SK-MEL-5 (cell line): ENCODE measurements at regions not wholly inside any gene's neighbourhood (a gene's known extent, or its start where the extent isn't known, plus 50 kb on each side); places are given as distances from the start of the nearest gene placed in this dataset.
"Not testable (repeated sequence)": the region's sequence is repeated elsewhere in the genome, so short reads cannot be mapped to it uniquely, and the experiment has no call there.

Experiments used
- DNase-seq: peaks from one replicate; pipeline ENCODE4 v3.0.0-alpha.2; 2016; ENCODE audit warnings: low read depth, low spot score
- in situ Hi-C: cut with HindIII; loops from 2 replicates; pipeline ENCODE4 v1.10.0; 2016; ENCODE audit warnings: low sequenced_read_pairs, high pct_unique_total_duplicates, low pct_unique_long_range_greater_than_20kb

DNA sequence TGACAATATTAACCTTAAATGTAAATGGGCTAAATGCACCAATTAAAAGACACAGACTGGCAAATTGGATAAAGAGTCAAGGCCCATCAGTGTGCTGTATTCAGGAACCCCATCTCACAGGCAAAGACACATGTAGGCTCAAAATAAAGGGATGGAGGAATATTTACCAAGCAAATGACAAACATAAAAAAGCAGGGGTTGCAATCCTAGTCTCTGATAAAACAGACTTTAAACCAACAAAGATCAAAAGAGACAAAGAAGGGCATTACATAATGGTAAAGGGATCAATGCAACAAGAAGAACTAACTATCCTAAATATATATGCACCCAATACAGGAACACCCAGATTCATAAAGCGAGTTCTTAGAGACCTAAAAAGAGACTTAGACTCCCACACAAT is 159.9 kb upstream of the ZNF648 start:
- in situ Hi-C loops, DNase-seq: not testable (repeated sequence)

DNA sequence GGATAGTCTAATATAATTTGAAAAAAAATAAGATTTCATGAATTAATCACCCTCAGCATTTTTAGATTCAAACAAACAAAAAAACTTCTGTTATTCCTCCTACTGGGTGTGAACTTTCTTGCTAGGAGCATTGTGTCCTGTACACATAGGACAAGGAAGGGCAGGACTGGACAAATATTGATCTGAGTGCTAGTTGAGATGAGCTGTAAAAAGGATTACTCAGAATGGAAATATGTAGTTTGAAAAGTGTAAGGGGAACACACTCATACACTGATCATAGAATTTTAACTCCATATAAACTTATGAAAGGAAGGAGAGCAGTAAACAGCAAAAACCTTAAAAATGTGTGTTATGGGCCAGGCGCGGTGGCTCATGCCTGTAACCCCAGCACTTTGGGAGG is 156.5 kb upstream of the ZNF648 start:
- no peak for DNase-seq
- in situ Hi-C loops: no loop called here

DNA sequence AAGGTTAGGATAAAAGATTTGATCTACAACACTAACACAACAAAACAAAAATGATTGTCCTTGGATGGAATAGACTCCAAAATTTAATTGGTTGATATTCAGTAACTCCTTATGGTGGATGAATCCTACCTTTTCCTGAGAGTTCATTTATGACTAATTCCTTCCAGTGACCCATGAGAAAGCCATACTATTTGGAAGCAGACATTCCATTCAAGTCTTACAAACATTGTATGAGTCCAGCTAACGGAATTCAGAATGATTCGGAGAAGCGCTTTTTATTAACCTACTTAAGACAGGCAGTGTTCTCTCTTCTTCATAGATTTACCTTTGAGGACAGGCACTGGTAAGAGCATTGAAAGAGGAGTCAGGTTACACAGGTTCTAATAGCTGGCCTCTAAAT is 155.6 kb upstream of the ZNF648 start:
- DNase-seq: no peak
- in situ Hi-C loops: no loop called here

DNA sequence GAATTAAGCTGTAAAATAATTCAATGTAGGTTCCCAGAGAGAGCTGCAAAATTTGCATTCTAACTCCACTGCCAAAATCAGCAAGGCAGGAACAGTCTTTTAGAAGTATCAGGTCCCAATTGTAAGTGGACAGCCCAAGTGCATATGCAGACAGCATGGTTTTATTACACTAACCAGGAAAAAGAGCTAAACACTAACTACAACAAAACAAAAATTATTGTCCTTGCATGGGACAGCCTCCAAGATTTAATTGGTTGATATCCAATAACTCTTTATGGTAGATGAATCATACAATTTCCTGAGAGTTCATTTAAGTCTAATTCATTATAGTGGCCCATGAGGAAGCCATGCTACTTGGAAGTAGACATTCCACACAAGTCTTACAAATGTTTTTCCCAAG is 154.3 kb upstream of the ZNF648 start:
- no peak for DNase-seq
- in situ Hi-C loops: no loop called here

DNA sequence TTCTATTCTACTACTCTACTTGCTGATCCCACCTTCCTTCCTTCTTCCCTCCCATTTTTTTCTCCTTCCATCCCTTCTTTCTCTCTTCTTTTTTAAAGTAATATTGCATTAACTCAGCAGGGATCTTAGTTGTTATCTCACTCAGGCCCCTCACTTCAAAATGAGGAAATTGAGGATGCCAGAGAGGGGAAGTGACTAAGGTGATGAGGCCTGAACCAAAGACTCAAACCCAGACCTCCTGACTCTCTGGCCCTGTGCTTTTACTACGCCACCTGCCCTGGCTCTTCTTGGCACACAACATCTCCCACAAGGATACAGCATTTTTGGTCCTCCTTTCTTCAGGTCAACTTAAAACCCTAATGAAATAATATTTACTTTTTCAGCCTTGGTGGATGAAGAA is 151.7 kb upstream of the ZNF648 start:
- in situ Hi-C loops: no loop called here
- DNase-seq: no peak

DNA sequence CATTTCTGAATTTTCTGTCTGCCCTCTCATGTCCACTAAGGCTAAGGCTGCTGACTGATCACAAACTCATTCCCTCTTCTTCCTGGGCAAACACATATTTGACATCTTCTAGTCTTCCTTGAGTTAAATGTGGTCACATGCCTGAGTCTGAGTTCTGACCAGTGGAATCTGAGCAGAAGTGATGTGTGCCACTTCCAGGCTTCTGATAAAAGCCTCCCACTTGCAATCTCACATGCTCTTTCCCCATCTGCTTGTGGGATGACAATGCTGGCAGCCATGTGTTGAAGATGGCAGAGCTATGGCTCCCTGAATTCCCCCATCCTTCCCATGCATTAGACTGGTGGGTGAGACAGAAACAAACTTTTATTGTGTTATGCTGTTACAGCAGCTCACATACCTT is 149.9 kb upstream of the ZNF648 start:
- in situ Hi-C loops: no loop called here
- no peak for DNase-seq

DNA sequence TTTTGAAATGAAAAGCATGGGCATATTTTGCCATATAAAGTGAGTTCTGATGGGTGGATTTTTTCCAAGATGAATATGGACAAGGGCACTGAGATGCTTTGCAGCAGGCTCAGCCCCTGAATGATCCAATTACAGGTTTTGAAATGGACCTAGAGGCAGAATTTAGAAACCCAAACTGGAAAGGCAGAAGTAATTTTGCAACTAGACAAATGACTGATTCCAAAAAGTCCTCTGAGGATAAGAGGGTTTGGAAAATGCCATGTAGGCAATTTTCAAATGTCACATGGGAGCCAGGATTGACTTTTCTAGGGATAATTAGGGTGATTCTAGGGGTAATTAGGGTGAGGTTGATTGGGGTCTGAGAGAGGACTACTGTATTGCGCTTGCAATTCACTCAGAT is 148.9 kb upstream of the ZNF648 start:
- in situ Hi-C loops: no loop called here
- DNase-seq: no peak

DNA sequence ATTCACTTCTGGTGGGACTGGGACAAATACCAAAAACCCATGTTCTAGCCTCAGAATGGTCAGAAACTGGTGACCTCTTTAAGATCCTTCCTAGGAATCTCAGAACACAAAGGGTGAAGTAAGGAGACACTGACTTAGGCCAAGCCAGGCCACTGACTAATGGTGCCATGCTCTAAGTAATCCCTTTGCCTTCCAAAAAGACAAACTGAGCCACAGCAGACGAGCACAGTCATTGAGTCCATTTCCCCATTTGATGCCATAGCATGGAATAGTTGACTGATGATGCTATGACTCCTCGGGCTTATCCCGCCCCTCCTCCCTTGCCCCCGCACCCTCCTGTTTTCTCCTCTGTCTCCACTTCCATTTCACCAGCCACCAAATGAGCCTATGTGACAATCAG is 145.8 kb upstream of the ZNF648 start:
- DNase-seq: no peak
- in situ Hi-C loops: no loop called here

DNA sequence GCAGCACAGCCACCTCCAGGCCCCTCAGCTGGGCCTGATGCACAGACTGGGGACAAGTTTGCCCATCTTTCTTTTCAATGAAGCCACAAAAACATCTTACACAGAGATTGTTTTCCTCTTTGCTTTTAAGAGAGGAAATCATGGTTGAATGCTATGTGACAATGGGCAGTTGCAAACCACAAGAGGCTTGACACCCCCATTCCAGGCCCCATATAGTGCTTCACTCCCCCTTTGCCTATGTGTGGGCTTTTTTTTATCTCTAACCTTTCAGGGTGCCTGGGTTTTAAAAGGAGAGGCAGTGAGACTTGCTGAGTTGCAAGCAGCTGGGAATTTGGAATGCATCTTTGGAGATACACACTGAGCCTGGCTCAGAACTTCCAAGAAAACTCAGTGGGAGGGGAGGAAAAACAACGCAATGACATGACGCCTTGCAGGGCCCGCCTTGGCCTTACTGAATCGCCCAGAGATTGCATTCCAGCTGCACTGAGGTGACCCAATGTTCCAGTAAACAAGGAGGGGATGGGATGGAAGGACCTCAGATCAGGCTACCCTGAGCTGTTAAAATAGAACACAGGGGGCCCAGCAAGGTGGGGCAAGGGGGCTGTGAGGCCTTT is 145.2 kb upstream of the ZNF648 start:
- in situ Hi-C loops: no loop called here
- no peak for DNase-seq

DNA sequence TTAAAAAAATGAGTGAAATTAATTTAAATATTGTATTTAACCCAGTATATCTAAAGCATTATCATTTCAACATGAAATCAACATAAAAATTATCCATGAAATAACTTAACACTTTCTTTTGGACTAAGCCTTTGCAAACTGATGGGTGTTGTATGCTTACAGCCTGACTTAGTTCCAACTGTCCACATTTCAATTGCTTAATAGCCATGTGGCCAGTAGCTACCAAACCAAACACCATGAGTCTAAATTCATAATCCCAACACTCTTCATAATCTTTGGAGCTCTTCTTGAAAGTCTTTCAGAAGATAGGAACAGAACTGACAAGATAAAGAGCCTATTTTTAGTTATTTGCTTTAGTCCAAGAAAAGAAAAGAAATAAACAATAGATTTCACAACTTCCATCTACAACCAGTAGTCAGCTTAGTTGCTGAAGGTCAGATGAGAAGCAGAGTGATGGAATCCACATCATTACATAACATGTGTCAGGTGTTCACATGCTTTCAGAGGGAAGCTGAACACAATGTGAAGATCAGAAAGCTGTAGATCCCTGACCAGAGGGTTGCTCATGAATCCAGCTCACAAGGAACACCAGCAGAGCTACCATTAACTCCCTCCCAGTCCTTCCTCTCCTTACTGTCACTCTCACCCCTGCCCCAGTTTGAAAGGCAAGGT is 144.0 kb upstream of the ZNF648 start:
- no peak for DNase-seq
- in situ Hi-C loops: no loop called here

DNA sequence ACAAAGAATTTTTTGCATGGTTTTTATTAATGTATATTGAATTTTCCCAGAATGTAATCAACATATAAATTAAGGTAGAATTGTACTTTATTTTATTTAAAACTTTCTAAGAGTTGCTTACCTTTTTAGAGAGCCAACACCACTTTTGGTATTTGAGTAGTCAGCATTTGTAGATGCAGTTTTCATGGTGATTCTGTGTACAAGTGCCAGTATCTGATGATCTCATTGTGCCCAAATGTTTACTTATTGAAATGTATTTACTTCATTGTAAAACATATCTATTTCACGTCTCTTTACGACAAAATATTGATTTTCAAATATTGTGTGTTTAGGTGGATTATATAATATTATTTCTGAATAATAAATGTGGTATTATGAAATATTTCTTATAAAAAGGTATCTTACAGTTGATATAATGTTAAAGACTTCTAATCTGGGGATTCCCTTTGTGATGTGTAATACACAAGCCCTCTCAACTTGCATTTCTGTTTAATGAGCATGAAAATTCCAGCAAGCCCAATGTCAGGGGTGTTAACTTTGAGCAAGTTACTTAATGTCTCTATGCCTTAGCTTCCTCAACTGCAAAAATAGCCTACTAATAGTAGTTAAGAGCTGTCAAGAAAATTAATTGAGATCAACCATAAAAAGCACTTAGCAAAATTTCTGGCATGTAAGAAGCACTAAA is 141.8 kb upstream of the ZNF648 start:
- in situ Hi-C loops: no loop called here
- DNase-seq: no peak

DNA sequence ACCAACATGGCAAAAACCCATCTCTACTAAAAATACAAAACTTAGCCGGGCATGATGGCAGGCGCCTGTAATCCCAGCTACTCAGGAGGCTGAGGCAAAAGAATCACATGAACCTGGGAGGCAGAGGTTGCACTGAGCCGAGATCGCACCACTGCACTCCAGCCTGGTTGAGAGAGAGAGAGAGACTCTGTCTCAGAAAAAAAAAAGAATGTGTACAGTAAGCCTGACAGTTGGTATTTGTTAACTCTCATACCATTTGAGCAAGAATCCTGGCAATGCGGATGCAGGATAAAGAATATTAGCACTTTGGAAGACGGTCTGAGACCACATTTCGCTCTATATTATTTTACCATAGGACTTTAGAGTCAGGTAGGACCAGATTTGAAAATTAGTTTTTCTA is 140.0 kb upstream of the ZNF648 start:
- in situ Hi-C loops, DNase-seq: not testable (repeated sequence)

DNA sequence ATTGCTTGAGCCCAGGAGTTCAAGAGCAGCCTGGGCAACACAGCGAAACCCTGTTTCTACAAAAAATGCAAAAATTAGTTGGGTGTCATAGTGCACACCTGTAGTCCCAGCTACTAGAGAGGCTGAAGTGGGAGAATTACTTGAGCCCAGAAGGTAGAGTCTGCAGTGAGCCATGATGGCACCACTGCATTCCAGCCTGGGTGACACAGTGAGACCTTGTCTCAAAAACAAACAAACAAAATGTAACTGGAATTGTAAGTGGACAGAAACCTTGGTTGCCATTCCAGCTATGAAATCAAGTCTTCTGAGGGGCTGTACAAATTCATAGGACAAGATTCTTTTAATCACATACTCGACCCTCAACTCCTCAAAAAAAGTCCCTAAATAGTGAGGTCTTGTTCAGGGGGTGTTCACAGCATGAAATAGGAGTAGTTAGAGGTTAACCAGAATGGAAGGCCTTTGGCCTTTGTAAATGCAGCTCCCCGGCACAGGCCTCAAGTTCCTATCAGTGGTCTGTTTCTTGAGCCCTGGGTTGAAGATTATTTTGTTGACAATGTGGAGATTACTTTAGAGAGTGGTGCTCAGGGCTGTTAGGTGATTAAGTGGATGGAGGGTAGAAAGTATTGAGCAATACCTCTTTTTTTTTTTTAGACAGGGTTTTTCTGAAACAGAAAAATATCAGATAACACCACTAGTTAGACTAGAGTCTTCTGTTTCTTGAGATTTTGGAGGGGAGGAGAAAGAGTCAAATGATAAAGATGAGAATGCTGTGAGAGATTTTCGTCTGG is 138.7 kb upstream of the ZNF648 start:
- no peak for DNase-seq
- in situ Hi-C loops: no loop called here

DNA sequence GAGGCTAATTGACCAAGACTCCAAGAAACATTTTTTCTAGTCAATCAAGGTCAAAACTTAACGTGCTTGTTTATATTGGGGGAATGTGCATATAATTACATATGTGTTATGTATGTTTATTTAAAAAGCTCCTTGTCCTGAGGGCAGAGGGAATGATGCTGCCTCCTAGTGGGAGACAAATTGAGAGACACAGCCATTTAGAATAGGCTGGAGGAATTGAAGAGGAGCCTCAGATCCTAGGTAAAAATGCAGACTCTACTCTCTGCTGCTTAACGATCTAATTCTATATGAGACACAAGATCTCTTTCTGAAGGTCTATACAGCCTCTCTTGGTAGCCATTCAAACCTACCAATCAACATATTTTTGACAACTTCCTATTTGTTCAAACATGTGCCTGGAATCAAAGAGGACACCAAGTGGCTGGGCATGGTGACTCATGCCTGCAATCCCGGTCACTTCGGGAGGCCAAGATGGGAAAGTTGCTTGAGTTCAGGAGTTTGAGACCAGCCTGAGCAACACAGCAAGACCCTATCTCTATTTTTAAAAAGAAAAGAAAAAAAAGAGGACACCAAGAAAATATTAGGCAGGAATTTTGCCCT is 136.6 kb upstream of the ZNF648 start:
- DNase-seq: peak; percentile 59
- in situ Hi-C loops: no loop called here

DNA sequence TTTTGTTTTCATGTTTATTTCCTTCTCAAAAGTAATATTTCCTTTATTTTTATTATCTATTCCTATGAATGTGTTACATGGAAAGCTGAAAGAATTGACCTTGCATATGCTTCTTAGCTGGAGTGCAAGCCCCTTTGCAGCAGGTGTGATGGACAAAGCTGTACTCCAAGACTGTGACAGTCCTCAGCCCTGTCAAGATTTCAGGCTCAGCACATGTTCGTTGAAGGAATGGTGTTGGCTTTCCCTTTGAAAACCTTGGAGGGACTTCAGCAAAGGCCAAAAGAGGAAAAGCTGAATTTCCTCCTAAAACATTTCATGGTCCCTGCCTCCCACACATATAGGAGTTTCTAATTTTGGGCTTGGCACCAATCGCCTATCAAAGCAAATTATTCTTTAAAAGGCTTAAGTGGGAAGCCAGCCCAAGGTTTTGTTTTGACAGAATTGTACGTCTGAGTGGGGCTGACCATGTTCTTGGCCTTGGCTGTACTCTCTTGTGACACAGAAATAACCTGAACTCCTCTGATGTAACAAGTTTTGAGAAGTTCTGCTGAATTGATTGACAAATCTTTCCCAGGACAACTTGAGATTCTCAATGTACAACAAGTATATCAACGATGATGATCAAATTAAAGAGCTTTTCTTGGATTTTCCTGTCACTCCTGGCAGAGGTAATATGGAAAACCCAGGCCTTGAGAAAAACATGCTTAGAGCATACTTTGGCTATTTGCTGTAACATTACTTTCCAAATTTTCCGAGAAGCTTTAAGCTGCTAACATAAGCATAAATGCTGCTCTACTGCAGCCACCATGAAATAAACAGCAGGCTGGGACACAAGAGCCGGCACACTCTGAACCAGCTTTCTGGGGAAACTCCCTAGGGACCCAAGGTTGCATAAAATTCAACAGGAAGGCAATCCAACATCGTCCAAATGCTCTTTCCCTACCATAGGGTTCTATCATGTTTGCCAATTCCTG is 135.7 kb upstream of the ZNF648 start:
- in situ Hi-C loops: no loop called here
- no peak for DNase-seq

DNA sequence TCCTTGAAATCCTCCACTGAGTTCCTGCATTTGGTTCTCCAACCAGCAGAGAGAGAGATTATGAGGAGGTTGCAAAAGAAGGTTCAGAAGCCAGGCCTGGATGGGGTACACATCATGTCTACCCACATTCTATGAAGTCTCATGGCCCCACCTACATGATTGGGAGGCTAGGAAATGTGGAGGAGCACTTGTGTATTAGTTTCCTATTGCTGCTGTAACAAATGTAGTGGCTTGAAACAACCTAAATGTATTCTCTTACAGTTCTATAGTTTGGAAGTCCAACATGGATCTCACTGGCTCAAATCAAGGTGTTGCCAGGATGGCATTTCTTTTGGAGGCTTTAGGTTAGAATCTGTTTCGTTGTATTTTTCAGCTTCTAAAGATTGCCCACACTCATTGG is 134.2 kb upstream of the ZNF648 start:
- DNase-seq: no peak
- in situ Hi-C loops: no loop called here

DNA sequence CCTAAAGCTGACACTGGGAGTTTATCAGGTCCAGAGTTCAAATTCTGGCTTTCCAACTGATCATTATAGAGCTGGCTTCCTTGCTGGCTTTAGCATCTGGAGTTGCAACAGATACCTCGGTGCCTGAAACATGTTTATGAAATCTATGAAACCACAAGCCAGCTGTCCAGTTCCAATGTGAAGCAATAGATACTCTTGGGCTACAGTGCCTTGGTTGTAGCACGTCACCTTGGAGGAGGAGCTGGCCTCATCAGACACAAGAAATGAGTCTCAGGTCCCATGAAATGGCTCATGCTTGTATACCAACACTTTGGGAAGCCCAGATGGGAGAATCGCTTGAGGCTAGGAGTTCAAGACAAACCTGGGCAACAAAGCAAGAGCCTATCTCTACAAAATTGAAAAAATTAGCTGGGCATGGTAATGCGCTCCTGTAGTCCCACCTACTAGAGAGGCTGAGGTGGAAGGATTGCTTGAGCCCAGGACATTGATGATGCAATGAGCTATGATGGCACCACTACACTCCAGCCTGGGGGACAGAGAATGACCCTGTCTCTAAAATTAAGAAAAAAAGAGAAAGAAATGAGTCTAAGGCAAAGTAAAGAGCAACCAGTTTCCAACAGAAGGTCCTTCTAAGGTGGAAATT is 132.5 kb upstream of the ZNF648 start:
- DNase-seq: no peak
- in situ Hi-C loops: no loop called here
